ENCODE measurements at regions not wholly inside any gene's neighbourhood (a gene's known extent, or its start where the extent isn't known, plus 50 kb on each side); places are given as distances from the start of the nearest gene placed in this dataset.
A peak's percentile ranks its signal among the peaks of the same experiment; 100 is the strongest.

GRCh38 chr17:77444628-77444983 lies 303.8 kb downstream of the SEC14L1 start:
- Histone ChIP-seq H3K9ac (ENCODE audit: low read depth, low read length, poor library complexity) (no peak overlapping the region), H2BK12ac (ENCODE audit: low read length) (no peak overlapping the region), H3K27ac (replicated peaks; ENCODE audit: low read length) (no peak overlapping the region), H3K36me3 (replicated peaks in 1 of 2; ENCODE audit: control insufficient read depth in 2 of 2, insufficient read depth in 2 of 2, low read length in 2 of 2) (peaks cover 0 to 12% of the 10 kb centered on the region in 2 donors), H3K18ac (ENCODE audit: low read length) (no peak overlapping the region), H3K14ac (ENCODE audit: low read length) (no peak overlapping the region), H3K79me1 (ENCODE audit: low read depth, low read length) (peaks cover 5% of the 10 kb centered on the region), H3K4me2 (ENCODE audit: insufficient read depth, low read length, poor library complexity, severe bottlenecking) (no peak overlapping the region), H2BK15ac (ENCODE audit: low read length) (peak overlapping the region; percentile 9), H2BK5ac (ENCODE audit: low read length) (no peak overlapping the region), H3K27me3 (ENCODE audit: control insufficient read depth in 3 of 3, insufficient read depth in 3 of 3, low read depth in 1 of 3, low read length in 3 of 3) (no peaks in the 10 kb centered on the region), H2AK5ac (ENCODE audit: low read depth, low read length) (peak overlapping the region; percentile 63), H3K9me3 (replicated peaks in 1 of 2; ENCODE audit: control insufficient read depth in 2 of 2, insufficient read depth in 1 of 2, low read depth in 1 of 2, low read length in 2 of 2) (no peaks in the 10 kb centered on the region), H2AFZ (ENCODE audit: low read length) (no peak overlapping the region), H4K8ac (ENCODE audit: low read depth, low read length) (no peak overlapping the region), H2BK120ac (ENCODE audit: low read depth, low read length) (no peak overlapping the region), H3K23ac (ENCODE audit: low read depth, low read length, poor library complexity) (no peak overlapping the region), H3K4me1 (ENCODE audit: control insufficient read depth in 2 of 2, insufficient read depth in 1 of 2, low read depth in 1 of 2, low read length in 2 of 2) (peaks cover 7 to 22% of the 10 kb centered on the region in 2 donors), H4K91ac (ENCODE audit: low read depth, low read length, poor library complexity) (no peak overlapping the region), H3K4ac (ENCODE audit: low read length) (no peak overlapping the region), H3K4me3 (ENCODE audit: low read length in 2 of 2) (no peak overlapping the region)
- no CpG with 5 or more reads among the region's 9 CpGs for WGBS, 2 donors (ENCODE audit: extremely low coverage in 2 of 2, insufficient read length in 2 of 2, insufficient replicate concordance in 1 of 2)
- no peak for DNase-seq (ENCODE audit: low spot score)

GRCh38 chr17:77444984-77445759 lies 304.4 kb downstream of the SEC14L1 start:
- H3K79me1 ChIP-seq (ENCODE audit: low read depth, low read length) = peaks cover 5% of the 10 kb centered on the region
- peak overlapping the region; percentile 36 for H2AK5ac ChIP-seq (ENCODE audit: low read depth, low read length)
- H2AFZ ChIP-seq (ENCODE audit: low read length) = no peak overlapping the region
- H3K23ac ChIP-seq (ENCODE audit: low read depth, low read length, poor library complexity) = no peak overlapping the region
- peak overlapping the region; percentile 76 for H2BK12ac ChIP-seq (ENCODE audit: low read length)
- peaks cover 0 to 12% of the 10 kb centered on the region in 2 donors for H3K36me3 ChIP-seq (replicated peaks in 1 of 2; ENCODE audit: control insufficient read depth in 2 of 2, insufficient read depth in 2 of 2, low read length in 2 of 2)
- no peak overlapping the region for H3K9ac ChIP-seq (ENCODE audit: low read depth, low read length, poor library complexity)
- H3K4ac ChIP-seq (ENCODE audit: low read length) = no peak overlapping the region
- no peak overlapping the region for H3K27ac ChIP-seq (replicated peaks; ENCODE audit: low read length)
- no peak overlapping the region for H2BK5ac ChIP-seq (ENCODE audit: low read length)
- peak overlapping the region; percentile 1 for H3K14ac ChIP-seq (ENCODE audit: low read length)
- no CpG with 5 or more reads among the region's 15 CpGs for WGBS, 2 donors (ENCODE audit: extremely low coverage in 2 of 2, insufficient read length in 2 of 2, insufficient replicate concordance in 1 of 2)
- no peak overlapping the region for H4K91ac ChIP-seq (ENCODE audit: low read depth, low read length, poor library complexity)
- DNase-seq (ENCODE audit: low spot score) = no peak
- peak overlapping the region; percentile 64 for H3K18ac ChIP-seq (ENCODE audit: low read length)
- H3K4me1 ChIP-seq (ENCODE audit: control insufficient read depth in 2 of 2, insufficient read depth in 1 of 2, low read depth in 1 of 2, low read length in 2 of 2) = peaks cover 13 to 27% of the 10 kb centered on the region in 2 donors
- no peaks in the 10 kb centered on the region for H3K27me3 ChIP-seq (ENCODE audit: control insufficient read depth in 3 of 3, insufficient read depth in 3 of 3, low read depth in 1 of 3, low read length in 3 of 3)
- H3K4me2 ChIP-seq (ENCODE audit: insufficient read depth, low read length, poor library complexity, severe bottlenecking) = no peak overlapping the region
- no peak overlapping the region for H3K4me3 ChIP-seq (ENCODE audit: low read length in 2 of 2)
- H2BK120ac ChIP-seq (ENCODE audit: low read depth, low read length) = no peak overlapping the region
- no peak overlapping the region for H2BK15ac ChIP-seq (ENCODE audit: low read length)
- no peaks in the 10 kb centered on the region for H3K9me3 ChIP-seq (replicated peaks in 1 of 2; ENCODE audit: control insufficient read depth in 2 of 2, insufficient read depth in 1 of 2, low read depth in 1 of 2, low read length in 2 of 2)
- H4K8ac ChIP-seq (ENCODE audit: low read depth, low read length) = no peak overlapping the region

GRCh38 chr17:77445760-77446532 lies 305.2 kb downstream of the SEC14L1 start:
- peak overlapping the region; percentile 2 for H3K18ac ChIP-seq (ENCODE audit: low read length)
- H3K36me3 ChIP-seq (replicated peaks in 1 of 2; ENCODE audit: control insufficient read depth in 2 of 2, insufficient read depth in 2 of 2, low read length in 2 of 2) = peaks cover 0 to 12% of the 10 kb centered on the region in 2 donors
- no peak overlapping the region for H2BK12ac ChIP-seq (ENCODE audit: low read length)
- no peak overlapping the region for H2BK5ac ChIP-seq (ENCODE audit: low read length)
- no peak overlapping the region for H3K27ac ChIP-seq (replicated peaks; ENCODE audit: low read length)
- peaks cover 5% of the 10 kb centered on the region for H3K79me1 ChIP-seq (ENCODE audit: low read depth, low read length)
- H2BK120ac ChIP-seq (ENCODE audit: low read depth, low read length) = no peak overlapping the region
- no CpG with 5 or more reads among the region's 16 CpGs for WGBS, 2 donors (ENCODE audit: extremely low coverage in 2 of 2, insufficient read length in 2 of 2, insufficient replicate concordance in 1 of 2)
- H2AFZ ChIP-seq (ENCODE audit: low read length) = no peak overlapping the region
- H3K27me3 ChIP-seq (ENCODE audit: control insufficient read depth in 3 of 3, insufficient read depth in 3 of 3, low read depth in 1 of 3, low read length in 3 of 3) = no peaks in the 10 kb centered on the region
- no peak overlapping the region for H4K8ac ChIP-seq (ENCODE audit: low read depth, low read length)
- DNase-seq (ENCODE audit: low spot score) = no peak
- H3K4me2 ChIP-seq (ENCODE audit: insufficient read depth, low read length, poor library complexity, severe bottlenecking) = no peak overlapping the region
- H3K23ac ChIP-seq (ENCODE audit: low read depth, low read length, poor library complexity) = no peak overlapping the region
- no peak overlapping the region for H4K91ac ChIP-seq (ENCODE audit: low read depth, low read length, poor library complexity)
- H3K4me3 ChIP-seq (ENCODE audit: low read length in 2 of 2) = no peak overlapping the region
- H3K14ac ChIP-seq (ENCODE audit: low read length) = no peak overlapping the region
- no peak overlapping the region for H3K9ac ChIP-seq (ENCODE audit: low read depth, low read length, poor library complexity)
- H2BK15ac ChIP-seq (ENCODE audit: low read length) = no peak overlapping the region
- H3K4me1 ChIP-seq (ENCODE audit: control insufficient read depth in 2 of 2, insufficient read depth in 1 of 2, low read depth in 1 of 2, low read length in 2 of 2) = peaks cover 17 to 33% of the 10 kb centered on the region in 2 donors
- peak overlapping the region; percentile 36 for H2AK5ac ChIP-seq (ENCODE audit: low read depth, low read length)
- H3K9me3 ChIP-seq (replicated peaks in 1 of 2; ENCODE audit: control insufficient read depth in 2 of 2, insufficient read depth in 1 of 2, low read depth in 1 of 2, low read length in 2 of 2) = no peaks in the 10 kb centered on the region
- no peak overlapping the region for H3K4ac ChIP-seq (ENCODE audit: low read length)

GRCh38 chr17:77446940-77447634 lies 306.3 kb downstream of the SEC14L1 start:
- WGBS, 2 donors (ENCODE audit: extremely low coverage in 2 of 2, insufficient read length in 2 of 2, insufficient replicate concordance in 1 of 2) = no CpG with 5 or more reads among the region's 20 CpGs
- H3K14ac ChIP-seq (ENCODE audit: low read length) = no peak overlapping the region

More at GRCh38 chr17:77446940-77447634, 306.3 kb downstream of the SEC14L1 start:
- Histone ChIP-seq H3K23ac (ENCODE audit: low read depth, low read length, poor library complexity) (peak overlapping the region; percentile 58), H3K4me3 (ENCODE audit: low read length in 2 of 2) (no peak overlapping the region), H2AK5ac (ENCODE audit: low read depth, low read length) (peak overlapping the region; percentile 82), H3K9me3 (replicated peaks in 1 of 2; ENCODE audit: control insufficient read depth in 2 of 2, insufficient read depth in 1 of 2, low read depth in 1 of 2, low read length in 2 of 2) (no peaks in the 10 kb centered on the region), H3K4me1 (ENCODE audit: control insufficient read depth in 2 of 2, insufficient read depth in 1 of 2, low read depth in 1 of 2, low read length in 2 of 2) (peaks cover 18 to 34% of the 10 kb centered on the region in 2 donors), H3K9ac (ENCODE audit: low read depth, low read length, poor library complexity) (no peak overlapping the region), H3K4me2 (ENCODE audit: insufficient read depth, low read length, poor library complexity, severe bottlenecking) (no peak overlapping the region), H2BK5ac (ENCODE audit: low read length) (no peak overlapping the region), H2BK120ac (ENCODE audit: low read depth, low read length) (no peak overlapping the region), H3K4ac (ENCODE audit: low read length) (no peak overlapping the region), H3K36me3 (replicated peaks in 1 of 2; ENCODE audit: control insufficient read depth in 2 of 2, insufficient read depth in 2 of 2, low read length in 2 of 2) (peaks cover 0 to 12% of the 10 kb centered on the region in 2 donors), H3K27me3 (ENCODE audit: control insufficient read depth in 3 of 3, insufficient read depth in 3 of 3, low read depth in 1 of 3, low read length in 3 of 3) (no peaks in the 10 kb centered on the region), H3K79me1 (ENCODE audit: low read depth, low read length) (peaks cover 5% of the 10 kb centered on the region), H3K18ac (ENCODE audit: low read length) (no peak overlapping the region), H2BK15ac (ENCODE audit: low read length) (peak overlapping the region; percentile 55), H4K91ac (ENCODE audit: low read depth, low read length, poor library complexity) (no peak overlapping the region), H2BK12ac (ENCODE audit: low read length) (no peak overlapping the region), H3K27ac (replicated peaks; ENCODE audit: low read length) (no peak overlapping the region), H2AFZ (ENCODE audit: low read length) (no peak overlapping the region), H4K8ac (ENCODE audit: low read depth, low read length) (no peak overlapping the region)
- DNase-seq (ENCODE audit: low spot score) = no peak
